ENCODE measurements at regions not wholly inside any gene's neighbourhood (a gene's known extent, or its start where the extent isn't known, plus 50 kb on each side); places are given as distances from the start of the nearest gene placed in this dataset.

DNA sequence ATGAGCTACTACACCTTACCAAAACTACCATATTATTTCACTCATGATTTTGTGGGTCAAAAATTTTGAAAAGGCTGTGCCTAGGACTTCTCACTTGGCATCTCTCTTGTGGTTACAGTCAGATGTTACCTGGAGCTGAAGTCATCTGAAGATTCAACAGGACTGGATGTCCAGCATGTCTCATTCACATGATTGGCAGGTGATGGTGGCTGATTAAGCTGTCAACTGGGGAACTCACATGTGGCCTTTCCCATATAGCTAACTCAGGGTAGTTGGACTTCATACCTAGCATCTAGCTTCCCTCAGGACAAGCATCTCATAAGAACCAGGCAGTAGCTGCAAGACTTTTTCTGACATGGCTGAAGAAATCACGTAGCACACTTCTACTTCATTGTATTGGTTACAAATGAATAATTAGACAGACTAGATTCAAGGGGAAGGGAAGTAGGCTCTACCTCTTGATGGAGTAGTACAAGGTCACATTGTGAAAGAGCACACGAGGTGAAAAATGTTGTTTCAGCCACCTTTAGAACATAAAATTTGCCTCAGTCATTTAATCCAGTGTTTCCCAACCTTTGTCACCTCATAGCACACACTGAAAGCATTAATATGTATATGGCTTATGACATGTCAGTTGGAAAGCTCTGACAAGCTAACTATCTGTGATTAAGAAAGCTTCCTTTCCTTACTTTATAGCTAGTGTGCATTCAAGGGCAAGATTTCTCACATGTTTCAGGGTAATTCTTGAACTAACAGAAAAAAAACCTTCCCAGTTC lies 68.0 kb upstream of the PTGFRN start:
- POLR2A ChIA-PET, result no interaction called here
- Histone ChIP-seq H3K27ac (ENCODE audit: low read length) (no peak overlapping the region), H3K4me3 (ENCODE audit: low read depth in 2 of 2, low read length in 2 of 2) (no peak overlapping the region), H3K27me3 (ENCODE audit: control insufficient read depth, insufficient read depth, low read length) (no peaks in the 10 kb centered on the region), H3K36me3 (ENCODE audit: control insufficient read depth, insufficient read depth, low read length) (no peaks in the 10 kb centered on the region), H3K4me1 (ENCODE audit: control insufficient read depth, insufficient read depth, low read length) (no peaks in the 10 kb centered on the region), H3K9me3 (ENCODE audit: control insufficient read depth, insufficient read depth, low read depth, low read length) (no peaks in the 10 kb centered on the region; the same call in 1 of the 2 replicates)
- TF ChIP-seq POLR2AphosphoS5 (IDR thresholded peaks at IDR 0.05; ENCODE audit: low read depth, low read length), result no peak
- no peak for TF ChIP-seq REST (IDR thresholded peaks at IDR 0.05; ENCODE audit: insufficient read depth in 1 of 2, low read depth in 2 of 2, low read length in 1 of 2)
- TF ChIP-seq, protein P1, sequence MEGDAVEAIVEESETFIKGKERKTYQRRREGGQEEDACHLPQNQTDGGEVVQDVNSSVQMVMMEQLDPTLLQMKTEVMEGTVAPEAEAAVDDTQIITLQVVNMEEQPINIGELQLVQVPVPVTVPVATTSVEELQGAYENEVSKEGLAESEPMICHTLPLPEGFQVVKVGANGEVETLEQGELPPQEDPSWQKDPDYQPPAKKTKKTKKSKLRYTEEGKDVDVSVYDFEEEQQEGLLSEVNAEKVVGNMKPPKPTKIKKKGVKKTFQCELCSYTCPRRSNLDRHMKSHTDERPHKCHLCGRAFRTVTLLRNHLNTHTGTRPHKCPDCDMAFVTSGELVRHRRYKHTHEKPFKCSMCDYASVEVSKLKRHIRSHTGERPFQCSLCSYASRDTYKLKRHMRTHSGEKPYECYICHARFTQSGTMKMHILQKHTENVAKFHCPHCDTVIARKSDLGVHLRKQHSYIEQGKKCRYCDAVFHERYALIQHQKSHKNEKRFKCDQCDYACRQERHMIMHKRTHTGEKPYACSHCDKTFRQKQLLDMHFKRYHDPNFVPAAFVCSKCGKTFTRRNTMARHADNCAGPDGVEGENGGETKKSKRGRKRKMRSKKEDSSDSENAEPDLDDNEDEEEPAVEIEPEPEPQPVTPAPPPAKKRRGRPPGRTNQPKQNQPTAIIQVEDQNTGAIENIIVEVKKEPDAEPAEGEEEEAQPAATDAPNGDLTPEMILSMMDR (IDR thresholded peaks at IDR 0.05), result no peak
- no peak for TF ChIP-seq TCF7L2 (IDR thresholded peaks at IDR 0.05; ENCODE audit: low read depth, low read length)
- TF ChIP-seq SIN3A (IDR thresholded peaks at IDR 0.05; ENCODE audit: borderline replicate concordance, insufficient read depth, low read depth, low read length), result no peak
- ATAC-seq (no peak), DNase-seq (ENCODE audit: low read depth, low spot score) (no peak)
- no TSS peak for BruUV-seq (replicated peaks)
- CTCF ChIA-PET, result no interaction called here
- intact Hi-C loops (cut with micrococcal nuclease; ENCODE audit: unreplicated experiment) (no loop called here), in situ Hi-C loops (cut with HindIII; ENCODE audit: low pct_unique_long_range_greater_than_20kb, low sequenced_read_pairs) (no loop called here)

DNA sequence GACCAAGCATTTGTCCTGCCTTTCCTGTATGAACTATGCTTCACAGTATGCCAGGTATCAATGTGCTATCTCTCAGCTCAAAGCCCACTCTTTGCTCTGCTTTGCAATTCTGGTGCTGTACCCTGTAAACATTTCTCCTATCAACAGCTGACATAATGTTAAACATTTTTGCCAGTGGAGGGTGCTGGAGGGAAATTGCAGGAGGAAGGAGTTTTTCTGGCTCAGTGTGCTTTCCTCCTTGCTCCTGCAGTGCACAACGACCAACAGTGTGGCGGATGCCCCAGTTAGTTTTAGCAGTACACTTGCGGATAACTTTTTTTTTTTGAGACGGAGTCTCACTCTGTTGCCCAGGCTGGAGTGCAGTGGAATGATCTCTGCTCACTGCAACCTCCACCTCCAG lies 67.1 kb upstream of the PTGFRN start:
- no TSS peak for BruUV-seq (replicated peaks)
- ATAC-seq, result no peak
- intact Hi-C loops (cut with micrococcal nuclease; ENCODE audit: unreplicated experiment), result no loop called here
- CTCF ChIA-PET, result no interaction called here
- Histone ChIP-seq H3K4me1 (ENCODE audit: control insufficient read depth, insufficient read depth, low read length) (no peaks in the 10 kb centered on the region), H3K9me3 (ENCODE audit: control insufficient read depth, insufficient read depth, low read depth, low read length) (no peaks in the 10 kb centered on the region; the same call in 1 of the 2 replicates), H3K4me3 (ENCODE audit: low read depth in 2 of 2, low read length in 2 of 2) (no peak overlapping the region), H3K27me3 (ENCODE audit: control insufficient read depth, insufficient read depth, low read length) (no peaks in the 10 kb centered on the region), H3K36me3 (ENCODE audit: control insufficient read depth, insufficient read depth, low read length) (no peaks in the 10 kb centered on the region), H3K27ac (ENCODE audit: low read length) (no peak overlapping the region)
- no peak for TF ChIP-seq POLR2AphosphoS5 (IDR thresholded peaks at IDR 0.05; ENCODE audit: low read depth, low read length)
- no peak for TF ChIP-seq REST (IDR thresholded peaks at IDR 0.05; ENCODE audit: insufficient read depth in 1 of 2, low read depth in 2 of 2, low read length in 1 of 2)
- TF ChIP-seq, protein P1 (IDR thresholded peaks at IDR 0.05), result no peak
- TF ChIP-seq TCF7L2 (IDR thresholded peaks at IDR 0.05; ENCODE audit: low read depth, low read length), result no peak
- no peak for TF ChIP-seq SIN3A (IDR thresholded peaks at IDR 0.05; ENCODE audit: borderline replicate concordance, insufficient read depth, low read depth, low read length)
- POLR2A ChIA-PET, result no interaction called here
- DNase-seq (ENCODE audit: low read depth, low spot score), result no peak
- in situ Hi-C loops (cut with HindIII; ENCODE audit: low pct_unique_long_range_greater_than_20kb, low sequenced_read_pairs), result no loop called here

Measured in Panc1 (cell line).